ENCODE measurements at regions not wholly inside any gene's neighbourhood (a gene's known extent, or its start where the extent isn't known, plus 50 kb on each side); places are given as distances from the start of the nearest gene placed in this dataset.

DNA sequence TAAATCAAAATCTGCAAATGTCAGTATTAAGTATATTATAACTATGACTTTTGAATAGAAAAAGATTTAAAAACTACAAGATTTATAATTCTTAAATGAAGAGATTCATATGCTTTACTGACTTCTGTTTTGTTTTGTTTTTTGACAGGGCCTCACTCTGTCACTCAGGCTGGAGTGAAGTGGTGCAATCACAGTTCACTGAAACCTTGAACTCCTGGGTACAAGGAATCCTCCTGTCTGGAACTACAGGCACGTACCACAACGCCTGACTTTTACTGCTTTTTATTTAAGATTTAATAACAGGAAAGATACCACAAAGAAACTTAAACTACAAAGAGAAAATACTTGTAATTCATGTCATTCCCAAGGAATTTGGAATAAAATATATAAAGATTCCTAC is 940.2 kb upstream of the CITED2 start:
- TF ChIP-seq ZNF274 (IDR thresholded peaks at IDR 0.05; ENCODE audit: low read depth, low read length): no peak
- no peak for TF ChIP-seq SUZ12 (IDR thresholded peaks at IDR 0.05; ENCODE audit: extremely low read depth, insufficient read depth, insufficient read length)
